Neural progenitor cell (in vitro differentiated cells): ENCODE measurements at regions not wholly inside any gene's neighbourhood (a gene's known extent, or its start where the extent isn't known, plus 50 kb on each side); places are given as distances from the start of the nearest gene placed in this dataset.

Experiments
- DNase-seq: peaks from one replicate; pipeline ENCODE4 v3.0.0-alpha.2; 2016; ENCODE audit warnings: low spot score
- H2AFZ ChIP-seq: fragments of 200-600 bp; sonication (generic); replicated peaks from 2 replicates; pipeline ENCODE4 v1.6.1; 2016; ENCODE audit warnings: antibody characterized with exemption
- H3F3A ChIP-seq: fragments of 200-600 bp; sonication (generic); 2 replicates; pipeline ENCODE4 v1.6.1; 2016; ENCODE audit warnings: antibody characterized with exemption, low read depth
- H3K27ac ChIP-seq: fragments of 200-600 bp; sonication (generic); 2 replicates; pipeline ENCODE4 v1.5.1; 2016; ENCODE audit warnings: mild to moderate bottlenecking
- H3K27me3 ChIP-seq: fragments of 200-600 bp; sonication (generic); 2 replicates; pipeline ENCODE4 v1.6.1; 2016; ENCODE audit warnings: mild to moderate bottlenecking, moderate library complexity
- H3K36me3 ChIP-seq: fragments of 200-600 bp; sonication (generic); 2 replicates; pipeline ENCODE4 v1.5.1; 2016
- H3K4me1 ChIP-seq: fragments of 200-600 bp; sonication (generic); 2 replicates; pipeline ENCODE4 v1.6.1; 2016; ENCODE audit warnings: mixed run types
- H3K4me2 ChIP-seq: fragments of 200-600 bp; sonication (generic); 2 replicates; pipeline ENCODE4 v1.6.1; 2016
- H3K4me3 ChIP-seq: fragments of 200-600 bp; sonication (generic); 2 replicates; pipeline ENCODE4 v1.5.1; 2016
- H3K79me2 ChIP-seq: fragments of 200-600 bp; sonication (generic); 2 replicates; pipeline ENCODE4 v1.6.1; 2016; ENCODE audit warnings: low read depth
- H3K9ac ChIP-seq: fragments of 200-600 bp; sonication (generic); 2 replicates; pipeline ENCODE4 v1.6.1; 2016
- H3K9me3 ChIP-seq: fragments of 200-600 bp; sonication (generic); 2 replicates; pipeline ENCODE4 v1.5.1; 2016; ENCODE audit warnings: low read depth
- H4K20me1 ChIP-seq: fragments of 200-600 bp; sonication (generic); 2 replicates; pipeline ENCODE4 v1.6.1; 2016; ENCODE audit warnings: low read depth
- H3K27ac Mint-ChIP-seq: 3 replicates; pipeline ENCODE4 v1.8.0; 2021; ENCODE audit warnings: mixed read lengths
- H3K27me3 Mint-ChIP-seq: 2 replicates; pipeline ENCODE4 v1.8.0; 2022; ENCODE audit warnings: low read depth, mild to moderate bottlenecking, inconsistent platforms, moderate library complexity, mixed read lengths; ENCODE audit not compliant: insufficient read depth
- H3K36me3 Mint-ChIP-seq: 3 replicates; pipeline ENCODE4 v1.8.0; 2021; ENCODE audit warnings: mixed read lengths
- H3K4me1 Mint-ChIP-seq: 3 replicates; pipeline ENCODE4 v1.8.0; 2021; ENCODE audit warnings: mixed read lengths
- H3K4me3 Mint-ChIP-seq: 3 replicates; pipeline ENCODE4 v1.8.0; 2021; ENCODE audit warnings: mild to moderate bottlenecking, moderate library complexity, mixed read lengths
- H3K9me3 Mint-ChIP-seq: 3 replicates; pipeline ENCODE4 v1.8.0; 2020; ENCODE audit warnings: mixed read lengths
- CTCF ChIP-seq: fragments of 200-600 bp; sonication (generic); IDR thresholded peaks from 2 replicates; pipeline ENCODE4 v1.5.1; 2017; ENCODE audit warnings: antibody characterized with exemption, mild to moderate bottlenecking
- EZH2 ChIP-seq: fragments of 200-600 bp; sonication (generic); IDR thresholded peaks from 2 replicates; pipeline ENCODE4 v1.6.1; 2017; ENCODE audit warnings: antibody characterized with exemption, mild to moderate bottlenecking, moderate library complexity
- EZH2phosphoT487 ChIP-seq: fragments of 200-600 bp; sonication (generic); IDR thresholded peaks from 2 replicates; pipeline ENCODE4 v1.6.1; 2017; ENCODE audit warnings: antibody characterized with exemption

GRCh38 chr5:92460505-92460904 is 1077.4 kb upstream of the ARRDC3 start:
- no peak for DNase-seq

GRCh38 chr5:92459654-92460053 is 1076.5 kb upstream of the ARRDC3 start:
- peaks cover 2% of the 10 kb centered on the region for H3K36me3 Mint-ChIP-seq
- H4K20me1 ChIP-seq, result no peaks in the 10 kb centered on the region
- peak overlapping the region; percentile 31 for H2AFZ ChIP-seq
- no peak overlapping the region for H3K4me2 ChIP-seq
- no peak overlapping the region for H3K27ac Mint-ChIP-seq
- H3K9me3 Mint-ChIP-seq, result peaks cover 5% of the 10 kb centered on the region
- H3K36me3 ChIP-seq, result no peaks in the 10 kb centered on the region
- no peak overlapping the region for H3K27ac ChIP-seq
- no peak overlapping the region for H3K9ac ChIP-seq
- no peaks in the 10 kb centered on the region for H3K9me3 ChIP-seq
- no peaks in the 10 kb centered on the region for H3K79me2 ChIP-seq
- no peaks in the 10 kb centered on the region for H3K27me3 ChIP-seq
- no peaks in the 10 kb centered on the region for H3K4me1 ChIP-seq
- peaks cover 2% of the 10 kb centered on the region for H3K27me3 Mint-ChIP-seq
- no peaks in the 10 kb centered on the region for H3F3A ChIP-seq
- no peak overlapping the region for H3K4me3 Mint-ChIP-seq
- no peaks in the 10 kb centered on the region for H3K4me1 Mint-ChIP-seq
- no peak for DNase-seq
- H3K4me3 ChIP-seq, result no peak overlapping the region
- TF ChIP-seq EZH2phosphoT487 (no peak), CTCF (no peak), EZH2 (no peak)

More at GRCh38 chr5:92460505-92460904, 1077.4 kb upstream of the ARRDC3 start:
- Mint-ChIP-seq H3K36me3 (peaks cover 2% of the 10 kb centered on the region), H3K27me3 (peaks cover 2% of the 10 kb centered on the region), H3K9me3 (peaks cover 5% of the 10 kb centered on the region), H3K4me1 (no peaks in the 10 kb centered on the region), H3K27ac (no peak overlapping the region), H3K4me3 (no peak overlapping the region)
- Histone ChIP-seq H3K9me3 (no peaks in the 10 kb centered on the region), H3K4me1 (no peaks in the 10 kb centered on the region), H3K4me2 (no peak overlapping the region), H3K36me3 (no peaks in the 10 kb centered on the region), H3K79me2 (no peaks in the 10 kb centered on the region), H4K20me1 (no peaks in the 10 kb centered on the region), H3K9ac (no peak overlapping the region), H3K27ac (no peak overlapping the region), H2AFZ (no peak overlapping the region), H3F3A (no peaks in the 10 kb centered on the region), H3K27me3 (no peaks in the 10 kb centered on the region), H3K4me3 (no peak overlapping the region)
- TF ChIP-seq CTCF (no peak), EZH2phosphoT487 (no peak), EZH2 (no peak)

- H2AFZ ChIP-seq, result no peak overlapping the region
- H3K36me3 ChIP-seq, result no peaks in the 10 kb centered on the region
- no peaks in the 10 kb centered on the region for H3K27me3 ChIP-seq
- DNase-seq, result no peak
- no peaks in the 10 kb centered on the region for H3K79me2 ChIP-seq
- no peaks in the 10 kb centered on the region for H3K4me1 ChIP-seq
- H4K20me1 ChIP-seq, result no peaks in the 10 kb centered on the region
- TF ChIP-seq CTCF, result no peak
- no peak for TF ChIP-seq EZH2phosphoT487
- H3K4me3 Mint-ChIP-seq, result no peak overlapping the region
- H3K27ac ChIP-seq, result no peak overlapping the region
- no peaks in the 10 kb centered on the region for H3K9me3 Mint-ChIP-seq
- peaks cover 2% of the 10 kb centered on the region for H3K36me3 Mint-ChIP-seq
- no peaks in the 10 kb centered on the region for H3F3A ChIP-seq
- H3K27me3 Mint-ChIP-seq, result no peaks in the 10 kb centered on the region
- no peaks in the 10 kb centered on the region for H3K4me1 Mint-ChIP-seq
- H3K4me3 ChIP-seq, result no peak overlapping the region
- no peak overlapping the region for H3K27ac Mint-ChIP-seq
- H3K9ac ChIP-seq, result no peak overlapping the region
- no peak overlapping the region for H3K4me2 ChIP-seq
- H3K9me3 ChIP-seq, result no peaks in the 10 kb centered on the region
These were observed 1071.9 kb upstream of the ARRDC3 start for GRCh38 chr5:92455011-92455410.
